GM18517 (cell line): ENCODE measurements at regions not wholly inside any gene's neighbourhood (a gene's known extent, or its start where the extent isn't known, plus 50 kb on each side); places are given as distances from the start of the nearest gene placed in this dataset.

Experiments used
- ATAC-seq: cut with Tn5 transposase; IDR thresholded peaks from one replicate; pipeline ENCODE4 v1.9.1; 2021; ENCODE audit warnings: mild to moderate bottlenecking, moderate library complexity; ENCODE audit not compliant: unreplicated experiment

- no peak for ATAC-seq
These were observed 124.3 kb upstream of the PDE1C start for GRCh38 chr7:32194537-32194936.

- no peak for ATAC-seq
These were observed 121.1 kb upstream of the PDE1C start for GRCh38 chr7:32191305-32191704.

- ATAC-seq = no peak
These were observed 109.4 kb upstream of the PDE1C start for GRCh38 chr7:32179567-32179966.

DNA sequence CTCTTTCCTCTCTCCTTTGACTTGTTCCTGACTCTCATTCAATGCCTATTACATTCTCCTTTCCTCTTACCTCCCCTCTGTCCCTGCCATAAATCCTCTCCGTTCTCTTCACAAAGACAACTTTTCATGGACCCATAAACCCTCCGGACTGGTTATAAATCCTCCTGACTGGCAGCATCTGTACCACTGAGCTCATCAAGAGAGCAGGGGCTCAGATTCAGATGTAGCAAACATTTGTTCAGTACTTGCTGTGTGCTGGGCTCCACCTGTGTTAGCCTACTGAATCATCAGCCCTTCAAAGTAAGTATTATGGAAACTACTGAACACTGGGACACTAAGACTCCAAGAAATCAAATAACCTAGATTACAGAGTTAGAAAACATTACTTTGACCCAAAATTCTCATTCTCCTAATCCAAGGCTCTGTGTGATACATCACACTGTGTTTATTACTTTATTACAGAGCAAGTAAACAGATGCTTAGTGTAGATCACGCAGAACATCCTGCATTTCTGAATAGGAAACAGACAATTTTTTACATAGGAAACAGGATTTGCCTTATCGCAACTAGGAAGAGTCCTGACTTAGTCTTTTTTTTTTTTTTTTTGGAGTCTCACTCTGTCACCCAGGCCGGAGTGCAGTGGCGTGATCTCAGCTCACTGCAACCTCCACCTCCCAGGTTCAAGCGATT, 108.6 kb upstream of the PDE1C start:
- ATAC-seq = no peak

- ATAC-seq = no peak
These were observed 107.0 kb upstream of the PDE1C start for GRCh38 chr7:32177232-32177631.

GRCh38 chr7:32175099-32175498, 104.9 kb upstream of the PDE1C start:
- no peak for ATAC-seq

- no peak for ATAC-seq
These were observed 101.0 kb upstream of the PDE1C start for GRCh38 chr7:32171248-32171647.

GRCh38 chr7:32170838-32171237, 100.6 kb upstream of the PDE1C start:
- ATAC-seq = no peak

DNA sequence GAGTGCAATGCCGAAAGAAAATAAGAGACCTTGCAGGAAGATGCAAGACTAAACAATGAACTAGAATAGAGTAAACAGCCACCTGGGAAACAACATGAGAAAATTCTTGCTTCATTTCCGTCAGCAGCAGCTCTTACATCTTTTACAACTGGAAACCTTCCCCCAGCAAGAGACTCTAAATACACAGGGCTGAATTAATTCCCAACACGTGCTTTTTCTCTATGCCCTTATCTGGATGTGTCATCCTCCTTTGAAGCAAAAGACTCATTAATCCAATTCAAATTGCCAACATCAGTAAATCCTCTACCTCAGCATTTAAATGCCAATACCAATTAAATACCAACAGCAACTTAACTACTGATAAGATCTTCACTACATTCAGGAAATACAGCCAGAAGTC, 99.0 kb upstream of the PDE1C start:
- ATAC-seq = no peak

DNA sequence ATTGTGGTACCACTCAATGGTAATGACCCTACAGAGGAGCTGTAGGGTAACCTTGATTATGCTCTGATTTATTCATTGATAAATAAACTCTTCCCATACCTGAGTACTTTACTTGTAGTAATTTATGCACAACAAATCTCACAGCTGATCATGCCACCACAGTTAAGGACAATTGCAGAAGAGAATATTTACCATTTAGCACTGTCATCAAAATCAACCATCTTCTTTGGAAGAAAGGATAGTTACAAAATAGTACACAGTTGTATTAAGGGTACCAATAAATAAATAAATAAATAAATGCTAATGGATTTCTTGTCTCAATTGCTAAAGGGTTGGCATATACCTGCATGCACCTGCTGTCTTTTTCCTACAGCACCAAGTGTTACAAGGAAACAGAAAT, 97.6 kb upstream of the PDE1C start:
- no peak for ATAC-seq

DNA sequence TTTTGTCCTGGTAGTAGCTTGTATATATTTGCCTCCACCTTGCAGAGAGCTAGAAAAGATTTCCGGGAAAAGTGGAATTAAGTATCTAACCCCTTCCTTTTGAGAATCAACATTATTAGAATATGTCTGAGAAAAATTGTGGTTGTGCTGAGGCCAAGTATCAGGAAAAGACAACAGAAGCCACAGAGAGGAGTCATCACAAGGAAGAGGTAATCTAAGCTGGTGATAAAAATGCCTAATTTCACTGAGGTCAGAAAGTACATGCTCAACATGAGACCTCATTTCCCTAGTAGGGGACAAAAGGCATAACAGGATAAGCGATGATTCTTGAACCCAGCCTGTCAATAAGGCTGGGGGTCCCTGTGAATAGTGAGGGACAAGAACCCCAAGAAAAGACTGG, 97.0 kb upstream of the PDE1C start:
- no peak for ATAC-seq

- no peak for ATAC-seq
These were observed 94.3 kb upstream of the PDE1C start for GRCh38 chr7:32164341-32164996.

GRCh38 chr7:32163896-32164295, 93.7 kb upstream of the PDE1C start:
- no peak for ATAC-seq

GRCh38 chr7:32163141-32163806, 93.1 kb upstream of the PDE1C start:
- no peak for ATAC-seq

DNA sequence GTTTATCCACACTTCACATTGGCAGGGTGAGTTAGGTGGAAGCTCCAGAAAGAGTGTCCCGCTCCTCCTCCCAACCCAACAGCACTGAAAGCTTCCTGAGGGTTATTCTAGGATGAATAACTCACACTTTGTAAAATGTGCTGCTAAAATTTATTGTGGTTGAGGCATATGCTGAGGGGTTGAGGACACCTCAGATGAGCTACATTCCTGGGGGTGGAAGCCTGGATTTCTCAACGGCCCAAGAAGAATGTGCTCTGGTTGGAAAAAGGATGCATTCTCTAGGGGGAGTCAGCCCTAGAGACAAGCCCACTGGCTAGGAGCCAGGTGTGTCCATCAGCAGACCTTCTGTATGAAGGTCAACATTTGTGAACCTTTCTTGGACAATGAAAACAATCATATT, 91.5 kb upstream of the PDE1C start:
- ATAC-seq = no peak

DNA sequence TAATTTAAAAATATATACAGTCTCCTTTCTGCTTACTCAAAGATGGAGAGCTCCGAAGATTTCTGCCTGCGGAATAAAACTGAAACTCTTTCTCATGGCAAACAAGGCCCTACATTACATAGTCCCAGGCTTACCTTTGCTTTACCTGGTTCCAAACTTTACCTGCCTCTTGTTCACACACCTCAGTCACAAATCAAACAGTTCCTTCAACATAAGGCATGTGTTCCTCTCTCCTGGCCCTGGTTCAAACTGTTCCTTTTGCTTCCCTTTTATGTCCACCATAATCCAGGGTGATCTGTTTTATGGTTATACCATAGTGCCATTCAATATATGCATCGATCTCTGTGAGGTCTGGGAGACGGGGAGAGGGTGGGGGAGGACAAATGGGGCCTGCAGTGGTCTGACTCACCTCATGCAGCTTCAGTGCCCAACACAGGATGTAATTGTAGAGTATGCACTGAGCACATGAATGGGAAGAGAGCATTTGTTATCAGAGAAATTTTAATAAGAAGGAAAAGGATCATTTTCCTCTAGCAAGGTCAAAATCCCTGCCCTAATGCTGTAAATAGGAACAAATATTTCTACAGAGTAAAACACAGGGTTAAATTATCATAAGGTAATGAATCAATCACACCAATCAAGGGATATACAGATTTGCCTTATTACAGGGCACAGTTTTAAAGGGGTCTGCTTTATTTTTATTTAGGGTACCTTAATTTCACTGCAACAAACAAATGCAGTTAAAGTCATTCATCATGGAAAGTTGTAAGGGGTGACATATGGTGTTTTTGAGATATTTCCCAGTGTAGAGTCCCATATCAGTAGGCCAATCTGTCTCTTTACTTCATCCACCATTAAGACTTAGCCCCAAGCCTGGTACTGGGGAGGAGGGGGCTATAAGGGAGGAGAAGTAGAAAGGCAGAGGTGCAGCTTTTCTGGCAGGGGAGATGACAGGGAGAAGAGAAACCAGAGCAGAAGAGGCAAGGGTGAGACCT, 88.8 kb upstream of the PDE1C start:
- no peak for ATAC-seq

DNA sequence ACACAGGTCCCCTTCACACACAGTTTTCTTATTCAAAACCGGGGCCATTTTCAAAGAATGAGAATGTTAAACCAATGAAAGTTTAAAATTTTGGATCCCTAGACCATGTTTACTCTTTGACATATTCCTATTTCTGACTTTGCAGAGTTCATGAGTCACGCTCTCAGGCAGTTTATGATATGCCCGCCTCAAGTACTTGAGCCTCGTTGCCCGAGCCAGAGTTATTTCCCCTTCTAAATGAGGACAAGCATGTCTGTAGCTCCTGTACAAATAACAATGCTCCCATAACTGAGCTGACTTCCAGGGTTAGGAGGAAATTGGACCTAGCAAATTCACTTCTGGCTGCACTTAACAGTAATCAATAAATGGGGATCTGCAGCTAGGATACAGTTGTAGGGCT, 87.9 kb upstream of the PDE1C start:
- ATAC-seq = no peak

GRCh38 chr7:32155712-32156111, 85.5 kb upstream of the PDE1C start:
- ATAC-seq = no peak

- no peak for ATAC-seq
These were observed 84.6 kb upstream of the PDE1C start for GRCh38 chr7:32154797-32155196.

DNA sequence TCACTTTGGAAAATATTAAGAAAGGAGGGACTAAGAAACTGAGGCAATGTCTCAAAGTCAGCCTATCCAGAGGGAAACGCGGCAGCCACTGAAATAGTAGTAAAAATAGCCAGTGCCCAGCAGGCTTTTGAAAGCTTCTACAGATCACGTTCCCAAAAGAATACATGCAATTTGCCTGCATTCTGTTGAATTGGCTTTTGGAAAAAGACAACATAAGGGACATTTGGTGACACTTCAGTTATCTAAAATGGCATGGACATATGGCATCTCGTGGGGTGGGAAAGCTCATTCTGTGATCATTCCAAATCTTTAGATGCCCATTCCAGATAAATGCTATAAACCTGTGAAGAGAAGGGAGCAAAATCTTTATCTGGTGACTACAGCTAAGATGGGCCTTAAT, 82.8 kb upstream of the PDE1C start:
- ATAC-seq = no peak

GRCh38 chr7:32152576-32152975, 82.4 kb upstream of the PDE1C start:
- no peak for ATAC-seq
